Endodermal cell (in vitro differentiated cells): ENCODE measurements at regions not wholly inside any gene's neighbourhood (a gene's known extent, or its start where the extent isn't known, plus 50 kb on each side); places are given as distances from the start of the nearest gene placed in this dataset.
A peak's percentile ranks its signal among the peaks of the same experiment; 100 is the strongest.

Experiments
- DNase-seq: peaks from one replicate; pipeline ENCODE4 v3.0.0-alpha.2; 2017
- H3K27ac ChIP-seq: 2 replicates; pipeline ENCODE4 v1.5.1; 2013; ENCODE audit warnings: mild to moderate bottlenecking, low read depth, low read length, moderate library complexity
- H3K27me3 ChIP-seq: 2 replicates; pipeline ENCODE4 v1.6.1; 2013; ENCODE audit warnings: mild to moderate bottlenecking, low read length, moderate library complexity; ENCODE audit not compliant: insufficient read depth, control insufficient read depth, poor library complexity, severe bottlenecking
- H3K36me3 ChIP-seq: 2 replicates; pipeline ENCODE4 v1.7.0; 2013; ENCODE audit warnings: mild to moderate bottlenecking, low read length, moderate library complexity; ENCODE audit not compliant: control insufficient read depth, insufficient read depth
- H3K4me1 ChIP-seq: one replicate; pipeline ENCODE4 v1.7.0; 2013; ENCODE audit warnings: low read length; ENCODE audit not compliant: control insufficient read depth, insufficient read depth
- H3K4me3 ChIP-seq: 2 replicates; pipeline ENCODE4 v1.5.1; 2013; ENCODE audit warnings: mild to moderate bottlenecking, low read length, moderate library complexity
- H3K9ac ChIP-seq: 2 replicates; pipeline ENCODE4 v1.6.1; 2013; ENCODE audit warnings: mild to moderate bottlenecking, low read length, moderate library complexity; ENCODE audit not compliant: poor library complexity, severe bottlenecking; ENCODE audit errors: extremely low read depth
- H3K9me3 ChIP-seq: 2 replicates; pipeline ENCODE4 v1.6.1; 2013; ENCODE audit warnings: mild to moderate bottlenecking, low read length, moderate library complexity; ENCODE audit not compliant: control insufficient read depth
- H3K27ac Mint-ChIP-seq: 2 replicates; pipeline ENCODE4 v1.8.0; 2020; ENCODE audit warnings: mixed read lengths
- H3K27me3 Mint-ChIP-seq: 2 replicates; pipeline ENCODE4 v1.8.0; 2021; ENCODE audit warnings: mild to moderate bottlenecking, mixed read lengths; ENCODE audit not compliant: insufficient read depth
- H3K36me3 Mint-ChIP-seq: 2 replicates; pipeline ENCODE4 v1.8.0; 2020; ENCODE audit warnings: low read depth, mixed read lengths
- H3K4me1 Mint-ChIP-seq: 2 replicates; pipeline ENCODE4 v1.8.0; 2020; ENCODE audit warnings: mixed read lengths
- H3K4me3 Mint-ChIP-seq: 2 replicates; pipeline ENCODE4 v1.8.0; 2020; ENCODE audit warnings: mild to moderate bottlenecking, moderate library complexity, mixed read lengths
- H3K9me3 Mint-ChIP-seq: 2 replicates; pipeline ENCODE4 v1.8.0; 2020; ENCODE audit warnings: mild to moderate bottlenecking, mixed read lengths
- CTCF ChIP-seq: fragments of 200-600 bp; sonication (generic); conservative IDR thresholded peaks from 2 replicates; pipeline ENCODE4 v1.5.0; 2021; ENCODE audit warnings: antibody characterized with exemption, mild to moderate bottlenecking
- WGBS, 2 experiments: methylation state at CpG; one replicate each; pipeline versions ENCODE4 v1.1.5 to v1.1.7; 2013; ENCODE audit warnings: missing lambda C conversion rate in 2 of 2, mixed read lengths in 1 of 2; ENCODE audit not compliant: insufficient coverage in 1 of 2, insufficient read length in 1 of 2; 5-methylcytosine and 5-hydroxymethylcytosine counted together

GRCh38 chr4:149166876-149167275 lies 648.8 kb downstream of the IQCM start:
- Mint-ChIP-seq H3K9me3 (no peaks in the 10 kb centered on the region), H3K27me3 (no peaks in the 10 kb centered on the region), H3K4me3 (no peak overlapping the region), H3K27ac (no peak overlapping the region), H3K36me3 (no peaks in the 10 kb centered on the region), H3K4me1 (peaks cover 3% of the 10 kb centered on the region)
- no peak overlapping the region for H3K4me3 ChIP-seq
- WGBS, 2 experiments: 70 to 72% methylated on average over 2 of the region's 2 CpGs
- H3K27me3 ChIP-seq: no peaks in the 10 kb centered on the region
- no peaks in the 10 kb centered on the region for H3K9me3 ChIP-seq
- H3K36me3 ChIP-seq: no peaks in the 10 kb centered on the region
- TF ChIP-seq CTCF: no peak
- H3K27ac ChIP-seq: no peak overlapping the region
- DNase-seq: no peak
- H3K4me1 ChIP-seq: no peaks in the 10 kb centered on the region
- no peak overlapping the region for H3K9ac ChIP-seq

GRCh38 chr4:149166365-149166764 lies 649.3 kb downstream of the IQCM start:
- no peak for TF ChIP-seq CTCF
- Histone ChIP-seq H3K4me3 (no peak overlapping the region), H3K4me1 (no peaks in the 10 kb centered on the region), H3K27ac (no peak overlapping the region), H3K9me3 (no peaks in the 10 kb centered on the region), H3K9ac (no peak overlapping the region), H3K36me3 (no peaks in the 10 kb centered on the region), H3K27me3 (no peaks in the 10 kb centered on the region)
- Mint-ChIP-seq H3K27me3 (no peaks in the 10 kb centered on the region), H3K27ac (no peak overlapping the region), H3K36me3 (no peaks in the 10 kb centered on the region), H3K4me1 (peaks cover 3% of the 10 kb centered on the region), H3K9me3 (no peaks in the 10 kb centered on the region), H3K4me3 (no peak overlapping the region)
- 88 to 100% methylated on average over 1 of the region's 1 CpG for WGBS, 2 experiments
- no peak for DNase-seq

GRCh38 chr4:149164282-149164681 lies 651.4 kb downstream of the IQCM start:
- H3K9me3 ChIP-seq: no peaks in the 10 kb centered on the region
- TF ChIP-seq CTCF: no peak
- no peaks in the 10 kb centered on the region for H3K27me3 ChIP-seq
- WGBS, 2 experiments: 43 to 50% methylated on average over 2 of the region's 3 CpGs
- no peaks in the 10 kb centered on the region for H3K27me3 Mint-ChIP-seq
- no peaks in the 10 kb centered on the region for H3K4me1 ChIP-seq
- H3K9me3 Mint-ChIP-seq: no peaks in the 10 kb centered on the region
- H3K27ac ChIP-seq: peak overlapping the region; percentile 58
- H3K27ac Mint-ChIP-seq: no peak overlapping the region
- H3K4me3 Mint-ChIP-seq: no peak overlapping the region
- peak; percentile 72 for DNase-seq
- no peak overlapping the region for H3K9ac ChIP-seq
- peaks cover 3% of the 10 kb centered on the region for H3K4me1 Mint-ChIP-seq
- H3K36me3 Mint-ChIP-seq: no peaks in the 10 kb centered on the region
- no peaks in the 10 kb centered on the region for H3K36me3 ChIP-seq
- no peak overlapping the region for H3K4me3 ChIP-seq
